HG02588 (cell line): ENCODE measurements at regions not wholly inside any gene's neighbourhood (a gene's known extent, or its start where the extent isn't known, plus 50 kb on each side); places are given as distances from the start of the nearest gene placed in this dataset.
"Not testable (repeated sequence)": the region's sequence is repeated elsewhere in the genome, so short reads cannot be mapped to it uniquely, and the experiment has no call there.

Source experiments
- ATAC-seq: cut with Tn5 transposase; IDR thresholded peaks from one replicate; pipeline ENCODE4 v1.9.1; 2021; ENCODE audit warnings: mild to moderate bottlenecking, moderate library complexity; ENCODE audit not compliant: unreplicated experiment

DNA sequence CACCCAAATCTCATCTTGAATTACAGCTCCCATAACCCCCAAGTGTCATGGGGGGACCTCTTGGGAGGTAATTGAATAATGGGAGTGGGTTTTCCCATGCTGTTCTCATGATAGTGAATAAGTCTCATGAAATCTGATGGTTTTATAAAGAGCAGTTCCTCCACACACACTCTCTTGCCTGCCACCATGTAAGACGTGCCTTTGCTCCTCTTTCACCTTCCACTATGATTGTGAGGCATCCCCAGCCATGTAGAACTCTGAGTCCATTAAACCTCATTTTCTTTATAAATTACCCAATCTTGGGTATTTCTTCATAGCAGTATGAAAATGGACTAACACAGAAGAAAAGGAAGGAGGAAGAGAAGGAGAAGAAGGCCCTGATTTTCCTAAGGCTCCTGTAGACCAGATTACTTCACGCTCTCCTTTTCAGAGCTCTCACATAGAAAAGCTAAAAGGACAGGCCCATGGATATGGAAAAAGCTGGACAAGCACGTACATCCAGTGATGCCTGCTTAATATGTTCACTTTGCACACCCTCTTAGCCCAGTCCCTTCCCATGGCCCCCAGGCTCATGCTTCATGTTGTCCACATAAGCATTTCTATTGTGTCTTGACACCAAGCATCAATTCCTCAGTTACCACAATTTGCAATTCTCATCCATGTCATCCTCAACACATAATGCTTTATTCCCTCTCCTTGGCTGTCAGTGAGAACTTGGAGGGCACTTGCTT lies 354.8 kb downstream of the CD83 start:
- no peak for ATAC-seq

DNA sequence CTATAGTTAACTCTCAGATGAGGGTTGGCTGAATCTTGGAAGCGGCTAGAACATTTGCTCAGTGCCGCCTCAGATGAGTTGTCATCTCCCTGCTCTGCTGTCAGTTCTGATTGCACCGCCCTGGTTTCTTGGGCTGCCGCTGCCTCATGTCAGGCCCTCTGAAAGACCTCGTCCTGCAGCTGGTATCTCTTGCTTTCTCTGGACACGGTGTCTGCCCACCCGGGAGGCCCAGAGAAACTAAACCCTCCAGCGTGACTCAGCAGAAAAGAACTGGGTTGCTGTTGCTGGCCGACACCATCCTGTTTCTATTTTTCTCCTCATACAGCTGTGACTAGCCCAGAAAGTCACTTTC lies 355.4 kb downstream of the CD83 start:
- ATAC-seq: no peak

DNA sequence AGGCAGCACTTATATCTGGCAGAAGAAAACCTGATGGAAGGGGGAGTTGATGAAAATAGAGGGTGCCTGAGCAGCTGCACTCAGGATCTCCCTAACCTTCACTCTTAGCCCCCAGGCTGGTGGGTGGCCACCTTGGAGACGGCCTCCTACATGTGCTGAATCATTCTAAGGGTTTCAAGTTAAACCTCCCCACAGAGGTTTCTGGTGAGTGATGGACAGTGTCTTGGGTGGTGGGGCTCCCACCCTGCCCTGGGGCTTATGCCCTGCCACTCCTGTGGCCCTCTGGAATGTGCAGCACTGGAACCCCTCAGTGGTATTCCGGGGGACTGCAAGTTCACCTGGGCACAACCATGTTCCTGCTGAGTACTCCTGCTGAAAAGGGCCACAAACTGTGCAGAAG lies 357.2 kb downstream of the CD83 start:
- ATAC-seq: no peak

DNA sequence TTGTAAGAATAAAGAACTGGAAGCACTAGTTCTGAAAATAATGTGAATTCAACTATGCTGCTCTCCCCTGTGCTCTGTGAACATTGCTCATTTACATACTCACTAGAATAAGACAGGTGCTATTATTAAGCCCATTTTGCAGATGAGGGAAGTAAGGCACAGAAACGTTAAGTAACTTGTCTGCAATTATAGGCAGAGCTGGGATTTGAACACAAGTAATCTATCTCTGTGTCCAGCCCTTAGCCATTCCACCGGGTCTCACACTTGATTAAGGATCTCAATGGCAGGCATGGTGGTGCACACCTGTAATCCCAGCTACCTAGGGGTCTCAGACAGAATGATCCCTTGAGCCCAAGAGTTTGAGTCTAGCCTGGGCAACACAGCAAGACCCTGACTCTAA lies 357.7 kb downstream of the CD83 start:
- ATAC-seq: no peak

DNA sequence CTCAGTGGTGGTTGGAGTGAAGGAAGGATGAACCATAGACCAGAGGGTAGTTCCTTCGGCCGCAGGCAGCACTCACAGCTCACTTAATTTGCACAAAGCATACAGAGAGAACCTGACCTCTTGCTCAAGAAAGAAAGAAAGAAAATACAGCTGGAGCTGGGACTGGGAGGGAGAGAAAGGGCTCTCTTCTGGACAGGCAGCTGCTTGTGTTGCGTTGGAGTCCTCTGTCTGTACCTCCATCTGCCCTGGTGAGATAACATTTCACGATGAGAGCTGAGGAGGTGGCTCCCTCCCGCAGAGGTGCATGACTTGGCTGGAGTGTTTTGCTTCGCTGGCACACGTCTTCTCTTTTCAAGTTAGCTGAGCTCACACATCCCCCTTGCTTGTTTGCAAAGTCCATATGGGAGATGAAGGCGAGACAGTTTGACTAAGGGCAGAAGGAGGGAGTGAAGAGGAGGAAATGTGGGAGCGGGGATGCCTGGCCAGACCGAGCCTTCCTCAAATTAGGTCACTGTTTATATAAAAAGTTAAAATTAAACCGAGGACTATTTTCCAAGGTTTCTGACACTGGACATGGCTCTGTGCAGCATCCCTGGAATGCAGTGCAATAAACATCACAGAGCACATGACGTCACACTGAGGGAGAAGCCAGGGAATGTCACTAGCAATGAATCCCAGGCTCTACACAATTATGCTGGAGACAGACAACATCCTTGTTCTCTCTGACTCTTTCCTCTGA lies 359.4 kb downstream of the CD83 start:
- ATAC-seq: no peak

DNA sequence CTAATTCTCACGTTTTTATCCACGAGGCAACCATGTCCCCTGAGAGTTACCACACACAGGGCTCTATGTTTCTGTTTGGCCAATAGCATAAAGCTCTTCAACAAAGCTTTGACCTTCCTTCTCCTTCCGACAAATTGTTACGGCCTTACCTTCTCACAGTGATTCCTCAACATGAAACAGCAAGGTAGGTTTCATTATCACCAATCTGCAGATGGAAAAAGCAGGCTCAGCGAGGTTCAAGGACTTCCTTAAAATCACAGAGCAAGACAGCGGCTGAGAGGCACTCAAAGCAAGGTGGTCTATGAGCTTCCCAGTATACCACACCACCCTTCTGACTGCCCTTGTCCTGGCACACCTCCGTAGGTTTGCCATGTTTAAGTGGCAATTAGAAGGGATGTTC lies 360.0 kb downstream of the CD83 start:
- no peak for ATAC-seq

DNA sequence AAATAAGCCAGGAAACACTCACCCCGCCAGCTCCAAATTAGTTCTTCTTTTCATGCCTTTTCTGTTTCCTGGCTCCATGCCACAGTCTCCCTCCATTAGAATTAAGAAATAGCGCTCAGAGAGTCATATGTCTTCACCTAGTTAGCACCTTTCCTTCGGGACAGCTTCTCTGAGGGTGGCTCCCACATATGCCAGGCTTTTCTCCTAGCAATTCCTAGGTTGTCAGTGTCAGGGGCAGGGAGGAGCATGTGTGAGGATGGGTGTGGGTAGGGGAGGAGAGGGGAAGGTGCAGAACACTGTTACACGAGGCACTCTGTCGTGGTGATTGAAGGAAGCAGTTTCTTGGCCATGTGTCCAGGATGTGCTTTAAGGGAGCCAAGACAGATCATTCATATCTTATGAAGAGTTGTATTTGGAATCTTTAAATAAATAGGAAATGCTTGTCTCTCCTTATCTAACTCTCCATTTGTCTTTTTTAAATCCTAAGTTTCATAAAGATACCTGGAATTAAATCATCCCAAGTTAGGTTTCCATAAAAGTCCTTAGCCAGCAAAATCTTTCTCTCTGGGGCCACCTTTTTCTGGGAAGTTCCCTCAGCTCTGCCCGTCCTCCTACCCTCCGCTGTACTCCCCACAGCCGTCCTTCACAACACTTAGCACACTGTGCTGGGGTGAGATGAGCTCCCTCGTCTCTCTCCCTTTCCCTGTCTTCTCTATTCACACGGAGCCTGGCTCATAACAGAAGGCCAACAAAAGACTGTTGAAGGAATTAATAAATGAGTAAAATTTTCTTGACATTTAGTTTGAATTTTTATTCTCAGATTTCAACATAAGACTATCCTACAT lies 361.0 kb downstream of the CD83 start:
- no peak for ATAC-seq

DNA sequence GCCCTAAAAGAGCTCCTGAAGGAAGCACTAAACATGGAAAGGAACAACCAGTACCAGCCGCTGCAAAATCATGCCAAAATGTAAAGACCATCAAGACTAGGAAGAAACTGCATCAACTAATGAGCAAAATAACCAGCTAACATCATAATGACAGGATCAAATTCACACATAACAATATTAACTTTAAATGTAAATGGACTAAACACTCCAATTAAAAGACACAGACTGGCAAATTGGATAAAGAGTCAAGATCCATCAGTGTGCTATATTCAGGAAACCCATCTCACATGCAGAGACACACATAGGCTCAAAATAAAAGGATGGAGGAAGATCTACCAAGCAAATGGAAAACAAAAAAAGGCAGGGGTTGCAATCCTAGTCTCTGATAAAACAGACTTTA lies 364.4 kb downstream of the CD83 start:
- not testable (repeated sequence) for ATAC-seq

DNA sequence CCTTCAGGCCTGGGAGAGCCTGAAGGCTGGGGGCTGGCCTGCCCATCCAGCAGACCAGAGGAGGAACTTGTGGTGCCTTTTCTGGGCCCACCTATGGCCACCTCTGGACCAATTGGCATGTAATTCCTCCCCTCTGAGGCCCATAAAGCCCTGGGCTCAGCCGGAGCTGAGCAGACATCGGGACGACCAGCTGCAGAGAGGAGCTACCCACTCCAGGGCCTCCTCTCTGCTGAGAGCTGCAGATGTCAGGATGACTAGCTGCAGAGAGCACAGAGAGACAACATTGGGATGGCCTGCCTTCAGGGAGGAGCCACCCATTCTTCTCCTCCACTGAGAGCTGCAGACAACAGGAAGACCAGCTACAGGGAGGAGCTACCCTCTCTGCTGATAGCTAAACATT lies 370.1 kb downstream of the CD83 start:
- ATAC-seq: no peak

DNA sequence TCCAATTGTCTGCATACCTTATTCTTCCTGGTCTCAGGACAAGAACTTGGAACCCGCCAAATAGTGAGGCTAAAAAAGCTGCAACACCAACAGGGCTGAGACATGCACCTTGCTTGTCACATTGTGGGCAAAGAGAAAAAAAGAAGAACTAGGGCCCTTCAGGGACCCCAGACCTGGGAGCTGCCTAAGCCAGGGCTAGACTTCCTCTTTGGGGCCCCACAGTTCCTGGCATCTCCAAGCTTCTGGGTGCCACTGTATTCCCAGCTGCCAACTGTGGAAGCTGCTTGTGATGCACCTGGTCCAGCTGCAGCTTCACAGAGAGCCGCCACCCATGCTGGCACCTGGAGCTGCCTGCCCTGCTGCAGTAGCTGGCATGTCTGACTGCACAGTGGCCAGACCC lies 370.6 kb downstream of the CD83 start:
- no peak for ATAC-seq

DNA sequence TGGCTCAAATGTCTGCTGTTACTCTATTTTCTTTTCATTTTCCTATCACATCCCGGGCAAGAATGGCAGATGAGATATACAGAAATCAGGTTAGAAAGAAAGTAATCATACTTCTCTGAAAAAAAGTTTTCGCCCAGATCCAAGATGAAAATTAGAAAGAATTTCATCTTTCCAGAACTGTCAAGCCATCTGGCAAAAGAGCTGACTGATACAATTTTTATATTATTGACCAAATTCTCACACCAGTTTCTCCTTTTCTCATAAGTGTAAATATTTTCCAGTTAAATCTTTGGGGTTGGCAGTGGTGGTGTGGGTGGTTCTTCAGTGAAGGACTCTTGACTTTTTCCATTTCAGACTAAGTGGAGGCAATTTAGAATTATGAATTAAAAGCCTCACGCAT lies 371.9 kb downstream of the CD83 start:
- no peak for ATAC-seq

DNA sequence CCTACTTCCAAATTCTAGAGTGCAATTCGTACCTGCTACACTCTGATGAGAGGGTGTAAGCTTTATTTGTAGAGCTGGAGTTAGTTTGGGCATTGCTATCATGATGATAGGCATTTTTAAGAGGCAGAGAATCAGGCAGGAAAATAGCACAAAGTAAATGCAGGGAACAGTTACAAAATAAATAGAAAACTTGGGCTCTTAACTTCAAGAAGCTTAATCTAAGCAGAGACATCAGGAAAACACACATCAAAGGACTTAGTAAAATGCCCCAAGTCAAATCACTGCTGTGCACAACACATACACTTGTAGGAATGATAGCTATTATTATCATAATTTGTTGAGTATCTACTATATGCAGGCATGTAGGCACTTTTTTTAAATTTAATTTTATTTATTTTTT lies 381.2 kb downstream of the CD83 start:
- ATAC-seq: no peak

DNA sequence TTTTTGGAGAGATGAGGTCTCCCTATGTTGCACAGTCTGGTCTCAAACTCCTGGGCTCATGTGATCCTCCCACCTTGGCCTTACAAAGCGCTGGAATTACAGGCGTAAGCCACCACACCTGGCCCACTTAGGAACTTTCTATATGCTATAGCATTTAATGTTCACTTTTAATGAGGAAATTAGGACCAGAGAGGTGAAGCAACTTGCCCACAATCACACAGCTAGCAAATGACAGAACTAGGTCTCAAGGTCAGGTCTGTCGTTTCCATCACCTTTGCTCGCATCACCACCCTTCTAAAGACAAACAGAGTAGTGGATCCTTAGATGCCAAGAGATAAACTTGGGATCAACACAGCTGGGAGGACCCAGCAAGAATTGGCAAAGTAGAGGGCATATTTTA lies 381.7 kb downstream of the CD83 start:
- ATAC-seq: no peak

DNA sequence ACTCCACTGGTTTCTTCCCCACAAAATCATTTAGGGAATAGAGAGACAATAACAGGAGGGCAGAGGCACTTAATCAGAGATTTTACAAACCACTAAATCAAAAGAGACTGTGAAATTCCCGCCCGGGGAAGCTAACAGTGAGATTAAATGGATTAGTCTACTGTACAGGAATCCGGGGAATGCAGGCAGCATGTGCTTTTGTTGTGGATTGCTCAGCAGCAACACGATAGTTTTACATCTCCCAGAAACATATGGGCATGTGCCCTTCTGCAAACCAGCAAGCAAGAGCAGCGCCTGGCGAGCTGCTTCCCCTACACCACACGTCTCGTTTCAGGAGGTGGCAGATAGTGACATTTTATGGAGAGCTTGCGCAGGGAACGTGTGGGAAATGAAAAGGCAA lies 382.3 kb downstream of the CD83 start:
- ATAC-seq: no peak

DNA sequence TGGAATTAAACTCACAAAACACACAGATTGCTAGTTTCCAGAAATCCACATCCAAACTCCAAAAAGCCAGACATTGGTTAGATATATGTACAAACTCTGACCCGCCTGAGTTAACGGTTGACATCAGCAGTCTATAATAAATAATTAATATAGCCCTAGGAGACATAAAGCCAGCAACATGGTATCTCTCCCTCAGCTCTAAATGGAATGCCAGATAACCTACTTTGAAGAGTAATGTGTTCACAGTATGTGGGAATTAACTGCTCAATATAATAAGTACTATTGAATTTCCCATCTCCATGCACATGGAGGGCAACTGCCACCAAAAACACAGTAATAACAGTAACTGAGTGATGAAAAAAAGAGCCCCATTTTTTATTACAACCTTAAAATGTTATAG lies 383.2 kb downstream of the CD83 start:
- no peak for ATAC-seq

DNA sequence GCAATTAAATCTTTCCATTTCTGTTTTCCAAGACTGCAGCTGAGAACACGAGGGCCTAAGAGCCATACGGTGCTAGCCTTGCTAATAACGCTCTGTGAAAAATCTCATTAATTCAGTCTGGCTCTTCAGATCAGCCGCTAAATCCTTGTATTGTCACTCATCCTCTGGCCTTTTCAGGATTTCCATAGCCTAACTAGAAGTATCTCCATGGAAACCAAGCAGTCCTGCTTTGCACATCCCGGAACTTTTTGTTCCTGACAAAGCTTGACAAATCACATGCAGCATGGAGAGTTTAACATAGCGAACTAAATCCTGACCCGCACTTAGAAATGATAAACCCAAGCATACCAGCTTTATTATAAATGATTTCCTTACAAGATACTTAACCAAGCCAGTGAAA lies 383.7 kb downstream of the CD83 start:
- no peak for ATAC-seq

DNA sequence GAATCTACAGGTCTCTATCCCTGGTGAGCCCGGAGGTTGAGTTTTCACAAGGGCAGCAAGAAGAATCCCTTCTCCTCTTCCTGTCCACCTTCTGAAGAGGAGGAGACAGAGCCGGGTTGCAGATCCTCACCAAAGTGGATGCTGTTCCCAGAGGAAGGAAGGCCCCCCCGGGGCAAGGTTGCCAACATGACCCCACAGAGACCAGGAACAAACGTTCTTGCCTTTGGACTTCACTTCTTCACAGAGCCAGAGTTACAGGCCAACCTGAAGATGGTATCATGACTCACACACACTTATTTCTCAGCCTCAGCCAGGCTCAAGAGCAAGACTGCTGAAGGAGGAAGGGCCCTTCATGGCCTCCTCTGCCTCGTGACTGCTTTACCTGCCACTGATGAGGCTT lies 384.3 kb downstream of the CD83 start:
- ATAC-seq: no peak

DNA sequence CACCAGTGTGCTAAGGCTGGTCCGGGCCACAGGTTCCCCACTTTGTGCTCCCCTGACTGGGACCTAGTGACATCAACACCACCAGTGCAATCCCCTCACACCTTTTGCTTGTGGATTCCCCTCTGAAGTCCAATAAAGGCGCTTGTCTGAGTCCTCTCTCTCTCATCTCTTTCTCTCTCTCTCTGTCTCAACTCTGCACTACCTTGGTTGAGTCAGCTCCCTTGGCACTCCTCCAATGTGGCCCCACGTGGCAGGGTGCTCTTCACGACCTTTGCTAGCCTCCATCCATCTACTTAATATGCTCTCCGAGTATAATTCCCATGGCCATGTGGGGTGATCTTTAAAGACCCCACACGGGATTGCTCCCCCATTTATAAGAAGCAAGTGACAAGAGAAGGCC lies 385.0 kb downstream of the CD83 start:
- no peak for ATAC-seq

DNA sequence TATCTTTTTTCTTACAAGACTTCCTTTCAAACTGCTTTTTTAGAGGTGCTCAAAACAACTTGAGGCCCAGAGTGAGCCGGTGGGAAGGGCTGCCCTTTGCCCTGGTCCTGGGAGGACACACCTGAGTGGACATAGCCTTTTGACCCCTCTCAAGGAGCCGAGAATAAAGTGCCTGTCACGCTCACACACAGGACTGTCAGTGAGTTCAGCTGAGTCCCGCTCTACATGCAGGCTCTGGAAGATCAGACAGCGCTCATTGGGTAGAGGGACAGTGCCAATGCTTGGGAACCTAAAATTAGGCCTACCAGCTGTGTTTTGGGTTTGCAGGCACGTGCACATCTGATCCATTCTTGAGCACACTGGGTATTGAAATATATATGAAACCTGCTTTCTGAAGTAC lies 387.8 kb downstream of the CD83 start:
- ATAC-seq: no peak

DNA sequence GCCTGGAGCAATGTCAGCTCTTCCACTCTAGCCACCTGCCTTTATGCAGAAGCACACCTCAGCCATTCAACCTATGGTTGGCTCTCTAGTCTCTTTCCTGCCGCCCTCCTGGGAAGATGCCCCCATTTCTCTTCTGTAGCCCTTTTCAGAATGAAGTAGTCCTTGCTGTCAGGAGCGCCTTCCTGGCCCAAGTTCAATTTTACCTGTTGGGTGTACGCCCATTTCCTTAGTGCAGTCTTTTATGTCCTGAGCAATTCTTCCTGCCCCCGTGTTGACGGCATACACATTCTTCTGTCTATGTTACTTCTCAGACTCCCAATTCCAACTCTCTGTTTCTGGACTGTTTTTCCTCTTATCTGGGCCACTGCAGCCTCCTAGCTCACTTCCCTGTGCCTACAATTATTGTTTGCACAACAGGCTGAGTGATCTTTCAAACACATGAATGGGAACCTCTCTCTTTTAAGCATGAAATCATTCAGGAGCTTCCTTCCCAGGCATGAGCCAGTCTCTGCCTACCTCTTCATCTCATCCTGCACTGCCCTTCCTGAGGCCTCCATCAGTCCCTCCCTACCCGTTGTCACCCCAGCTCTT lies 389.2 kb downstream of the CD83 start:
- ATAC-seq: no peak

DNA sequence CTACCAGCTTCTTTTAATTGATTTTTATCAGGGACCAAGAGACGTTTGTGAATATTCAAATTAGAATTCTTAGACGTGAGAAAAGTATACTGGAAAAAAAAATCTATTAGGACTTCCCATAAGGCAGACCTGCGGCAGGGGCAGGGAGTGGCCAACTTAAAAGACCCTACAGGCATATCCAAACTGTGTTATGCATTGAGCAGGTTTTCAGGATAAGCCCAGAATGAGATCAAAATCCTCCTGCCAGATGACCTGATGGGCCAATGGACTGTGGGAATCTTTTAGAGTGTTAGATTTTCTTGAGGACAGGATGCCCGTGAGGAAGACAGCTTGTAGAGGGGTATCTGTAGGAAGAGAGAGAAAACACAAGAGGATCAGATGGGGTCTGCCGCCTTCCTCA lies 391.5 kb downstream of the CD83 start:
- no peak for ATAC-seq

DNA sequence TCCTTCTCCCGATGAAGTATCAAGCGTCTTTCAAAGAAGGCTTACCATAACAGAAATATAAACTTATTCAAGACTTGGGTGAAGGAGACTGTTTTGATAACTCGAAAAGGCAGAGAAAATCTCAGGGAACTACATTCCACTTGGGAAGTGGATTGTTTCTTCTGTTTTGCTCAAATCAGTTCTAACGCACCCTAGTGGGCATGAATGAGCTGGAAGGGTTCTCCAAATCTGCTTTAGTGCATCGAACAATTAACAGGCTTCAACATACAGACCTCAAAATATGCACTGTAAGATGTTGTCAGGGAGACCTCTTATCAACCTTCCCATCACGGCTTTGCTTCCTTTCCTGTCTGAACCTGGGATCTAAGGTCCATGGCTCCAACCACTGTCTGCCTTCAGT lies 392.5 kb downstream of the CD83 start:
- no peak for ATAC-seq
